ENCODE measurements at regions not wholly inside any gene's neighbourhood (a gene's known extent, or its start where the extent isn't known, plus 50 kb on each side); places are given as distances from the start of the nearest gene placed in this dataset.
A peak's percentile ranks its signal among the peaks of the same experiment; 100 is the strongest.

DNA sequence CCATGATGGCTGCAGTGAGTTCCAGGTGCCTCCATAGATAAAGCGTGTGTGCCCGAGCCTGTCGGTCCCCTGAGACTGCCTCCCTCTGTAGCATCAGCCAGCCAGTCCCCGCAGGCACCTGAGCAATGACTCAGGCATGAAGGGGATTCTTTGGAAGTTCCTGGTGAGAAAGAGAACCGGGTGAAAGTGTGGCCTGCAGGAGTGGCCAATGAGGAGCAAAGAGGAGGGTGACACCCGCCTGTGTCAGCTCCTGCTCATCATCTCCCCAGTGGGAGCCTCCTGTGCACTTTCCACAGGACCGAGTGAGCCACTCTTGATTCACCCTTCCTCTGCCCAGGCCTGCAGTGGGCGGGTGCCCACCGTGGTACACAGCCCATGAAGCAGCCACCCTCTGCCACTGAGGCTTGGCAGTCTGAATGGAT, 71.2 kb upstream of the PTPN1 start:
- intact Hi-C loops (cut with DNase I; ENCODE audit: low total_unique reads) = no loop called here
- in situ Hi-C loops (cut with MboI; ENCODE audit: low sequenced_read_pairs in 4 of 4) = no loop called here
- no peaks in the 10 kb centered on the region for H3K9me3 ChIP-seq
- DNase-seq (no peak), ATAC-seq (no peak)
- H3K4me3 ChIP-seq = no peak overlapping the region
- peaks cover 10 to 11% of the 10 kb centered on the region in 2 donors for H3K4me1 ChIP-seq
- no peaks in the 10 kb centered on the region for H3K36me3 ChIP-seq
- TF ChIP-seq, protein P1, sequence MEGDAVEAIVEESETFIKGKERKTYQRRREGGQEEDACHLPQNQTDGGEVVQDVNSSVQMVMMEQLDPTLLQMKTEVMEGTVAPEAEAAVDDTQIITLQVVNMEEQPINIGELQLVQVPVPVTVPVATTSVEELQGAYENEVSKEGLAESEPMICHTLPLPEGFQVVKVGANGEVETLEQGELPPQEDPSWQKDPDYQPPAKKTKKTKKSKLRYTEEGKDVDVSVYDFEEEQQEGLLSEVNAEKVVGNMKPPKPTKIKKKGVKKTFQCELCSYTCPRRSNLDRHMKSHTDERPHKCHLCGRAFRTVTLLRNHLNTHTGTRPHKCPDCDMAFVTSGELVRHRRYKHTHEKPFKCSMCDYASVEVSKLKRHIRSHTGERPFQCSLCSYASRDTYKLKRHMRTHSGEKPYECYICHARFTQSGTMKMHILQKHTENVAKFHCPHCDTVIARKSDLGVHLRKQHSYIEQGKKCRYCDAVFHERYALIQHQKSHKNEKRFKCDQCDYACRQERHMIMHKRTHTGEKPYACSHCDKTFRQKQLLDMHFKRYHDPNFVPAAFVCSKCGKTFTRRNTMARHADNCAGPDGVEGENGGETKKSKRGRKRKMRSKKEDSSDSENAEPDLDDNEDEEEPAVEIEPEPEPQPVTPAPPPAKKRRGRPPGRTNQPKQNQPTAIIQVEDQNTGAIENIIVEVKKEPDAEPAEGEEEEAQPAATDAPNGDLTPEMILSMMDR (IDR thresholded peaks at IDR 0.05 in 4 of 5, conservative IDR thresholded peaks at IDR 0.05 in 1 of 5) = no peak
- TF ChIP-seq POLR2A (IDR thresholded peaks at IDR 0.05) = no peak
- peak overlapping the region in 2 of 4 donors; percentile 6 to 87 for H3K27ac ChIP-seq
- no peaks in the 10 kb centered on the region for H3K27me3 ChIP-seq

DNA sequence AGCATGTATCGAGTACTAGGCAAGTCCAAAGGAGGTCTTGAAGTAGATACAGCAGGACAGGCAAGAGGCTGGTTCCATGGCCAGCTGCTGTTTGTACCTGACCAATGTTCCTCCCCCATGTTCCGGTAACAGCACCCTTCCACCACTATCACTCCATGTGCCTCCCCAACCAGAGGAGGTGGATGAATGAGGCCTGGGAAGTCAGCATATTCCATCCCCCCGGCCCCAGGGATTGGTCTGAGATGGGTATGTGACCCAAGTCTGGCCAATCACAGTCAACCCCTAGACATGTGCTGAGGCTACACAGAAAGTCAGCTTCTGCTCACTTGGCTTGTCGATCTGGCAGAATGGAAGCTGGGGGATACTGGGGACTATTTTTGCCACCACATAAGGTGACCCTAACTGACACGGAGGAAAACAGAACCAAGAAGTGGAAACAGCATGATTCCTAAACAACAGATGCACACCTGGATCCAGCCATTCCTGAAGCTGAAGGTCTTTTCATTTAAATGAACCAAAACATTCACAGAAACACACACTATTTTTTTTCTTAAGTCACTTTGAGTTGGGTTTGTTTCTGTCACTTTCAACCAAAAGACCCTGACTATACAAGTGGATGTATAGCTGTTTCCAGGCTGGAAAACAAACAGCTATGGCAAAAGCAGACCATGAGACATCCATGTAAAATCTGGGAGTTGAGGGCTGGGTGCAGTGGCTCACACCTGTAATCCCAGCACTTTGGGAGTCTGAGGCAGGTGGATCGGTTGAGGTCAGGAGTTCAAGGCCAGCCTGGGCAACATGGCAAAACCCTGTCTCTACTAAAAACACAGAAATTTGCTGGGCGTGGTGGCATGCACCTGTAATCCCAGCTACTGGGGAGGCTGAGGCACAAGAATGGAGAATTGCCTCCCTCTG, 70.4 kb upstream of the PTPN1 start:
- ATAC-seq (no peak), DNase-seq (no peak)
- no peaks in the 10 kb centered on the region for H3K27me3 ChIP-seq
- in situ Hi-C loops (cut with MboI; ENCODE audit: low sequenced_read_pairs in 4 of 4) (no loop called here), intact Hi-C loops (cut with DNase I; ENCODE audit: low total_unique reads) (no loop called here)
- peak overlapping the region in 3 of 4 donors; percentile 55 to 87 (median 72) for H3K27ac ChIP-seq
- H3K4me1 ChIP-seq = peaks cover 10 to 11% of the 10 kb centered on the region in 2 donors
- no peaks in the 10 kb centered on the region for H3K9me3 ChIP-seq
- no peaks in the 10 kb centered on the region for H3K36me3 ChIP-seq
- no peak for TF ChIP-seq POLR2A (IDR thresholded peaks at IDR 0.05)
- TF ChIP-seq, protein P1 (IDR thresholded peaks at IDR 0.05 in 4 of 5, conservative IDR thresholded peaks at IDR 0.05 in 1 of 5) = no peak
- no peak overlapping the region for H3K4me3 ChIP-seq

- H3K27ac ChIP-seq = peak overlapping the region in 1 of 4 donors; percentile 87
- in situ Hi-C loops (cut with MboI; ENCODE audit: low sequenced_read_pairs in 4 of 4) = no loop called here
- TF ChIP-seq, protein P1 (IDR thresholded peaks at IDR 0.05 in 4 of 5, conservative IDR thresholded peaks at IDR 0.05 in 1 of 5) = no peak
- no peak for TF ChIP-seq POLR2A (IDR thresholded peaks at IDR 0.05)
Observed at GRCh38 chr20:50442512-50442911, 67.7 kb upstream of the PTPN1 start.

GRCh38 chr20:50445354-50446151, 64.6 kb upstream of the PTPN1 start:
- ATAC-seq = no peak
- no peak overlapping the region for H3K27ac ChIP-seq
- H3K9me3 ChIP-seq = no peaks in the 10 kb centered on the region
- TF ChIP-seq POLR2A (IDR thresholded peaks at IDR 0.05) = no peak
- TF ChIP-seq, protein P1 (IDR thresholded peaks at IDR 0.05 in 4 of 5, conservative IDR thresholded peaks at IDR 0.05 in 1 of 5) = no peak
- in situ Hi-C loops (cut with MboI; ENCODE audit: low sequenced_read_pairs in 4 of 4) (no loop called here), intact Hi-C loops (cut with DNase I; ENCODE audit: low total_unique reads) (no loop called here)
- H3K4me3 ChIP-seq = no peak overlapping the region
- no peak for DNase-seq
- H3K36me3 ChIP-seq = no peaks in the 10 kb centered on the region
- peaks cover 0 to 1% of the 10 kb centered on the region in 2 donors for H3K4me1 ChIP-seq
- H3K27me3 ChIP-seq = no peaks in the 10 kb centered on the region

More at GRCh38 chr20:50442512-50442911, 67.7 kb upstream of the PTPN1 start:
- ATAC-seq (no peak), DNase-seq (no peak)
- intact Hi-C loops (cut with DNase I; ENCODE audit: low total_unique reads) = no loop called here
- no peaks in the 10 kb centered on the region for H3K27me3 ChIP-seq
- no peaks in the 10 kb centered on the region for H3K36me3 ChIP-seq
- no peaks in the 10 kb centered on the region for H3K4me1 ChIP-seq
- no peak overlapping the region for H3K4me3 ChIP-seq
- no peaks in the 10 kb centered on the region for H3K9me3 ChIP-seq

Measured in gastrocnemius medialis (tissue), 4 donors.